ENCODE measurements at regions not wholly inside any gene's neighbourhood (a gene's known extent, or its start where the extent isn't known, plus 50 kb on each side); places are given as distances from the start of the nearest gene placed in this dataset.

DNA sequence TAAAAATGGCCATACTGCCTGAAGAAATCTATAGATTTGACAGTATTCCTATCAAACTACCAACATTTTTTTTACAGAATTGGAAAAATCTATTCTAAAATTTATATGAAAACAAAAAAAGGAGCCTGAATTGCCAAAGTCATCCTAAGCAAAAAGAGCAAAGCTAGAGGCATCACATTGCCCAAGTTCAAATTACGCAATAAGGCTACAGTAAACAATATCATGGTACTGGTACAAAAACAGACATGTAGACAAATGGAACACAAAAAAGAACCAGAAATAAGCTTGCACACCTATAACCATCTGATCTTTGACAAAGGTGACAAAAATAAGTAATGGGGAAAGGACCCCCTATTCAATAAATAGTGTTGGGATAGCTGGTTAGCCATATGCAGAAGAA is 50.2 kb upstream of the THSD7B start:
- H3K9me3 ChIP-seq (ENCODE audit: low read length): no peaks in the 10 kb centered on the region
- CTCF ChIA-PET (ENCODE audit: unreplicated experiment): no interaction called here
- no peak for TF ChIP-seq EZH2phosphoT487 (IDR thresholded peaks at IDR 0.05; ENCODE audit: borderline replicate concordance, low read depth, low read length)
- TF ChIP-seq, protein P1, sequence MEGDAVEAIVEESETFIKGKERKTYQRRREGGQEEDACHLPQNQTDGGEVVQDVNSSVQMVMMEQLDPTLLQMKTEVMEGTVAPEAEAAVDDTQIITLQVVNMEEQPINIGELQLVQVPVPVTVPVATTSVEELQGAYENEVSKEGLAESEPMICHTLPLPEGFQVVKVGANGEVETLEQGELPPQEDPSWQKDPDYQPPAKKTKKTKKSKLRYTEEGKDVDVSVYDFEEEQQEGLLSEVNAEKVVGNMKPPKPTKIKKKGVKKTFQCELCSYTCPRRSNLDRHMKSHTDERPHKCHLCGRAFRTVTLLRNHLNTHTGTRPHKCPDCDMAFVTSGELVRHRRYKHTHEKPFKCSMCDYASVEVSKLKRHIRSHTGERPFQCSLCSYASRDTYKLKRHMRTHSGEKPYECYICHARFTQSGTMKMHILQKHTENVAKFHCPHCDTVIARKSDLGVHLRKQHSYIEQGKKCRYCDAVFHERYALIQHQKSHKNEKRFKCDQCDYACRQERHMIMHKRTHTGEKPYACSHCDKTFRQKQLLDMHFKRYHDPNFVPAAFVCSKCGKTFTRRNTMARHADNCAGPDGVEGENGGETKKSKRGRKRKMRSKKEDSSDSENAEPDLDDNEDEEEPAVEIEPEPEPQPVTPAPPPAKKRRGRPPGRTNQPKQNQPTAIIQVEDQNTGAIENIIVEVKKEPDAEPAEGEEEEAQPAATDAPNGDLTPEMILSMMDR (conservative IDR thresholded peaks at IDR 0.05; ENCODE audit: low read length): no peak

GRCh38 chr2:136714452-136714951 is 50.8 kb upstream of the THSD7B start:
- Histone ChIP-seq H3K79me2 (ENCODE audit: insufficient read depth, low read depth, low read length) (no peaks in the 10 kb centered on the region), H2AFZ (ENCODE audit: low read length) (no peak overlapping the region), H3K9me3 (ENCODE audit: low read length) (no peaks in the 10 kb centered on the region), H4K20me1 (ENCODE audit: insufficient read depth, low read length) (no peaks in the 10 kb centered on the region), H3K27ac (ENCODE audit: low read depth, low read length, poor library complexity, severe bottlenecking) (no peak overlapping the region), H3K4me2 (ENCODE audit: low read length) (no peak overlapping the region), H3K9me2 (ENCODE audit: insufficient read depth, low read length) (no peaks in the 10 kb centered on the region), H3K4me1 (ENCODE audit: insufficient read depth, low read length, poor library complexity, severe bottlenecking) (no peaks in the 10 kb centered on the region), H3K36me3 (ENCODE audit: insufficient read depth, low read length) (no peaks in the 10 kb centered on the region), H3K4me3 (ENCODE audit: low read depth, low read length, poor library complexity, severe bottlenecking) (no peak overlapping the region)
- BruUV-seq (replicated peaks): no TSS peak
- intact Hi-C loops (cut with micrococcal nuclease; ENCODE audit: unreplicated experiment): no loop called here
- DNase-seq (ENCODE audit: low spot score): no peak
- TF ChIP-seq, protein P1 (conservative IDR thresholded peaks at IDR 0.05; ENCODE audit: low read length): no peak
- no peak for TF ChIP-seq EZH2phosphoT487 (IDR thresholded peaks at IDR 0.05; ENCODE audit: borderline replicate concordance, low read depth, low read length)
- ChIA-PET POLR2A (interaction anchor here (0.6 kb wide), 1 partner anchor 107 kb away, joined by 4 read pairs; no protein-coding TSS in a partner anchor), CTCF (ENCODE audit: unreplicated experiment) (no interaction called here)

More for the DNA sequence above, 50.2 kb upstream of the THSD7B start:
- Histone ChIP-seq H3K36me3 (ENCODE audit: insufficient read depth, low read length) (no peaks in the 10 kb centered on the region), H4K20me1 (ENCODE audit: insufficient read depth, low read length) (no peaks in the 10 kb centered on the region), H3K4me1 (ENCODE audit: insufficient read depth, low read length, poor library complexity, severe bottlenecking) (no peaks in the 10 kb centered on the region), H3K9me2 (ENCODE audit: insufficient read depth, low read length) (no peaks in the 10 kb centered on the region), H3K27ac (ENCODE audit: low read depth, low read length, poor library complexity, severe bottlenecking) (no peak overlapping the region), H3K4me2 (ENCODE audit: low read length) (no peak overlapping the region), H3K4me3 (ENCODE audit: low read depth, low read length, poor library complexity, severe bottlenecking) (no peak overlapping the region), H3K79me2 (ENCODE audit: insufficient read depth, low read depth, low read length) (no peaks in the 10 kb centered on the region), H2AFZ (ENCODE audit: low read length) (no peak overlapping the region)
- no peak for DNase-seq (ENCODE audit: low spot score)
- BruUV-seq (replicated peaks): no TSS peak
- POLR2A ChIA-PET: no interaction called here
- intact Hi-C loops (cut with micrococcal nuclease; ENCODE audit: unreplicated experiment): no loop called here

DNA sequence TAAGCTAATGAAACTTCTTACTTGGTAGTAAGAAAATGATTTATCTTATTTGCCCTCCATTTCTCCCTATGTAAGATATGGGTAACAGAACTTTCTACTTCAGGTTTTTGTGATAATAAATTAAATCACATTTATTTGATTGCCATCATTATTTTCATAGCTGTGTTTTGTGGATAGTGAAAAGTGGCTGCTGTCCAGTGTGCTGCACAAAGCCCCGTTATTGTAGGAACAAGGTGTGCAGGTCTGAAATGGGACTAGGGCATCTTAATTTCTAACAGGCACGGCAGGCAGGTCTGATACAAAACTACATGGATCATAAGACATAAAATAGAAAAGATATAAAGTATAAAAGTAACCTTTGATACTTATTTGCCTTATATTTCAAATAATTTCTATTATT is 51.6 kb upstream of the THSD7B start:
- Histone ChIP-seq H2AFZ (ENCODE audit: low read length) (no peak overlapping the region), H3K4me1 (ENCODE audit: insufficient read depth, low read length, poor library complexity, severe bottlenecking) (no peaks in the 10 kb centered on the region), H3K36me3 (ENCODE audit: insufficient read depth, low read length) (no peaks in the 10 kb centered on the region), H3K9me3 (ENCODE audit: low read length) (no peaks in the 10 kb centered on the region), H3K4me2 (ENCODE audit: low read length) (no peak overlapping the region), H3K9me2 (ENCODE audit: insufficient read depth, low read length) (no peaks in the 10 kb centered on the region), H4K20me1 (ENCODE audit: insufficient read depth, low read length) (no peaks in the 10 kb centered on the region), H3K79me2 (ENCODE audit: insufficient read depth, low read depth, low read length) (no peaks in the 10 kb centered on the region), H3K4me3 (ENCODE audit: low read depth, low read length, poor library complexity, severe bottlenecking) (no peak overlapping the region), H3K27ac (ENCODE audit: low read depth, low read length, poor library complexity, severe bottlenecking) (no peak overlapping the region)
- intact Hi-C loops (cut with micrococcal nuclease; ENCODE audit: unreplicated experiment): no loop called here
- TF ChIP-seq, protein P1 (conservative IDR thresholded peaks at IDR 0.05; ENCODE audit: low read length): no peak
- TF ChIP-seq EZH2phosphoT487 (IDR thresholded peaks at IDR 0.05; ENCODE audit: borderline replicate concordance, low read depth, low read length): no peak
- CTCF ChIA-PET (ENCODE audit: unreplicated experiment): no interaction called here
- POLR2A ChIA-PET: interaction anchor here (0.6 kb wide), 1 partner anchor 910 kb away, joined by 3 read pairs; no protein-coding TSS in a partner anchor
- no TSS peak for BruUV-seq (replicated peaks)
- DNase-seq (ENCODE audit: low spot score): no peak
